Mononuclear cell (primary cell): ENCODE measurements at regions not wholly inside any gene's neighbourhood (a gene's known extent, or its start where the extent isn't known, plus 50 kb on each side); places are given as distances from the start of the nearest gene placed in this dataset.
"Not testable (repeated sequence)": the region's sequence is repeated elsewhere in the genome, so short reads cannot be mapped to it uniquely, and the experiment has no call there.

ENCODE experiments used
- H3K27me3 ChIP-seq: 2 replicates; pipeline ENCODE4 v1.6.0; 2011; ENCODE audit warnings: low read length, control low read depth; ENCODE audit not compliant: insufficient read depth
- H3K4me1 ChIP-seq: 2 replicates; pipeline ENCODE4 v1.5.1; 2011; ENCODE audit warnings: mild to moderate bottlenecking, low read length, control low read depth; ENCODE audit not compliant: insufficient read depth
- H3K4me3 ChIP-seq: 2 replicates; pipeline ENCODE4 v1.5.1; 2011; ENCODE audit warnings: mild to moderate bottlenecking, low read length, moderate library complexity
- H3K9me3 ChIP-seq: 2 replicates; pipeline ENCODE4 v1.5.1; 2011; ENCODE audit warnings: low read depth, mild to moderate bottlenecking, control low read depth, low read length

GRCh38 chr13:23022704-23023103 is 158.1 kb upstream of the SGCG start:
- Histone ChIP-seq H3K4me1 (no peaks in the 10 kb centered on the region), H3K27me3 (no peaks in the 10 kb centered on the region), H3K4me3 (no peak overlapping the region), H3K9me3 (no peaks in the 10 kb centered on the region)

- Histone ChIP-seq H3K4me1 (no peaks in the 10 kb centered on the region), H3K27me3 (no peaks in the 10 kb centered on the region), H3K9me3 (no peaks in the 10 kb centered on the region), H3K4me3 (no peak overlapping the region)
These were observed 154.7 kb upstream of the SGCG start for GRCh38 chr13:23025864-23026608.

- H3K4me3 ChIP-seq, result no peak overlapping the region
- no peaks in the 10 kb centered on the region for H3K9me3 ChIP-seq
- no peaks in the 10 kb centered on the region for H3K4me1 ChIP-seq
- H3K27me3 ChIP-seq, result no peaks in the 10 kb centered on the region
These were observed 141.4 kb upstream of the SGCG start for GRCh38 chr13:23039266-23039935.

- Histone ChIP-seq H3K9me3 (no peaks in the 10 kb centered on the region), H3K4me3 (no peak overlapping the region), H3K4me1 (no peaks in the 10 kb centered on the region), H3K27me3 (no peaks in the 10 kb centered on the region)
These were observed 138.6 kb upstream of the SGCG start for GRCh38 chr13:23042181-23042580.

GRCh38 chr13:23044906-23045305 is 135.9 kb upstream of the SGCG start:
- Histone ChIP-seq H3K4me3 (no peak overlapping the region), H3K27me3 (no peaks in the 10 kb centered on the region), H3K4me1 (no peaks in the 10 kb centered on the region), H3K9me3 (no peaks in the 10 kb centered on the region)

- H3K4me1 ChIP-seq, result no peaks in the 10 kb centered on the region
- no peak overlapping the region for H3K4me3 ChIP-seq
- no peaks in the 10 kb centered on the region for H3K9me3 ChIP-seq
- no peaks in the 10 kb centered on the region for H3K27me3 ChIP-seq
These were observed 130.7 kb upstream of the SGCG start for GRCh38 chr13:23050126-23050525.

GRCh38 chr13:23053711-23054110 is 127.1 kb upstream of the SGCG start:
- not testable (repeated sequence) for H3K4me1 ChIP-seq, H3K9me3 ChIP-seq, H3K27me3 ChIP-seq, H3K4me3 ChIP-seq

GRCh38 chr13:23059173-23059572 is 121.6 kb upstream of the SGCG start:
- H3K27me3 ChIP-seq, result no peaks in the 10 kb centered on the region
- no peak overlapping the region for H3K4me3 ChIP-seq
- no peaks in the 10 kb centered on the region for H3K4me1 ChIP-seq
- no peaks in the 10 kb centered on the region for H3K9me3 ChIP-seq

GRCh38 chr13:23060959-23061358 is 119.8 kb upstream of the SGCG start:
- H3K4me1 ChIP-seq, result no peaks in the 10 kb centered on the region
- no peaks in the 10 kb centered on the region for H3K27me3 ChIP-seq
- no peaks in the 10 kb centered on the region for H3K9me3 ChIP-seq
- no peak overlapping the region for H3K4me3 ChIP-seq

GRCh38 chr13:23067129-23067528 is 113.7 kb upstream of the SGCG start:
- Histone ChIP-seq H3K4me1 (no peaks in the 10 kb centered on the region), H3K9me3 (no peaks in the 10 kb centered on the region), H3K4me3 (no peak overlapping the region), H3K27me3 (no peaks in the 10 kb centered on the region)

- no peaks in the 10 kb centered on the region for H3K4me1 ChIP-seq
- no peaks in the 10 kb centered on the region for H3K27me3 ChIP-seq
- no peak overlapping the region for H3K4me3 ChIP-seq
- no peaks in the 10 kb centered on the region for H3K9me3 ChIP-seq
These were observed 111.2 kb upstream of the SGCG start for GRCh38 chr13:23069566-23069965.

- no peak overlapping the region for H3K4me3 ChIP-seq
- H3K27me3 ChIP-seq, result no peaks in the 10 kb centered on the region
- H3K4me1 ChIP-seq, result no peaks in the 10 kb centered on the region
- H3K9me3 ChIP-seq, result no peaks in the 10 kb centered on the region
These were observed 106.5 kb upstream of the SGCG start for GRCh38 chr13:23074075-23074828.

GRCh38 chr13:23081220-23081619 is 99.6 kb upstream of the SGCG start:
- Histone ChIP-seq H3K4me1 (no peaks in the 10 kb centered on the region), H3K4me3 (no peak overlapping the region), H3K27me3 (no peaks in the 10 kb centered on the region), H3K9me3 (no peaks in the 10 kb centered on the region)

- H3K27me3 ChIP-seq, result no peaks in the 10 kb centered on the region
- no peaks in the 10 kb centered on the region for H3K9me3 ChIP-seq
- H3K4me3 ChIP-seq, result no peak overlapping the region
- H3K4me1 ChIP-seq, result no peaks in the 10 kb centered on the region
These were observed 98.9 kb upstream of the SGCG start for GRCh38 chr13:23081901-23082300.

GRCh38 chr13:23086968-23087623 is 93.7 kb upstream of the SGCG start:
- H3K4me1 ChIP-seq, result no peaks in the 10 kb centered on the region
- no peak overlapping the region for H3K4me3 ChIP-seq
- no peaks in the 10 kb centered on the region for H3K9me3 ChIP-seq
- H3K27me3 ChIP-seq, result no peaks in the 10 kb centered on the region
